Neural progenitor cell (in vitro differentiated cells): ENCODE measurements at regions not wholly inside any gene's neighbourhood (a gene's known extent, or its start where the extent isn't known, plus 50 kb on each side); places are given as distances from the start of the nearest gene placed in this dataset.
"Not testable (repeated sequence)": the region's sequence is repeated elsewhere in the genome, so short reads cannot be mapped to it uniquely, and the experiment has no call there.

Source experiments
- CTCF ChIP-seq: fragments of 200-600 bp; sonication (generic); IDR thresholded peaks from 2 replicates; pipeline ENCODE4 v1.5.1; 2017; ENCODE audit warnings: antibody characterized with exemption, mild to moderate bottlenecking
- EZH2phosphoT487 ChIP-seq: fragments of 200-600 bp; sonication (generic); IDR thresholded peaks from 2 replicates; pipeline ENCODE4 v1.6.1; 2017; ENCODE audit warnings: antibody characterized with exemption

- not testable (repeated sequence) for TF ChIP-seq CTCF, EZH2phosphoT487
Measured at GRCh38 chr16:21344361-21344912, 66.3 kb upstream of the CRYM start.
